ENCODE measurements at regions not wholly inside any gene's neighbourhood (a gene's known extent, or its start where the extent isn't known, plus 50 kb on each side); places are given as distances from the start of the nearest gene placed in this dataset.

- TF ChIP-seq SUZ12 (IDR thresholded peaks at IDR 0.05; ENCODE audit: extremely low read depth, insufficient read depth, insufficient read length) (no peak), YY1 (IDR thresholded peaks at IDR 0.05; ENCODE audit: insufficient read depth, insufficient read length) (no peak), ZNF274 (IDR thresholded peaks at IDR 0.05; ENCODE audit: low read depth, low read length) (no peak)
Observed at GRCh38 chr5:66365981-66366380, 221.9 kb downstream of the SREK1 start.
